GM12891 (cell line): ENCODE measurements at regions not wholly inside any gene's neighbourhood (a gene's known extent, or its start where the extent isn't known, plus 50 kb on each side); places are given as distances from the start of the nearest gene placed in this dataset.
"Not testable (repeated sequence)": the region's sequence is repeated elsewhere in the genome, so short reads cannot be mapped to it uniquely, and the experiment has no call there.

Experiments used
- PAX5 ChIP-seq: IDR thresholded peaks from 2 replicates; pipeline ENCODE4 v1.6.1; 2011; ENCODE audit warnings: low read length, moderate library complexity, mild to moderate bottlenecking; ENCODE audit not compliant: insufficient read depth, severe bottlenecking
- POLR2A ChIP-seq: IDR thresholded peaks from 2 replicates; pipeline ENCODE4 v1.6.1; 2011; ENCODE audit warnings: low read depth, low read length, control low read depth
- POLR2AphosphoS5 ChIP-seq: IDR thresholded peaks from 2 replicates; pipeline ENCODE4 v1.6.1; 2011; ENCODE audit warnings: low read depth, low read length, control low read depth
- POU2F2 ChIP-seq: IDR thresholded peaks from 2 replicates; pipeline ENCODE4 v1.6.1; 2011; ENCODE audit warnings: low read depth, mild to moderate bottlenecking, control low read depth, low read length, moderate library complexity
- SPI1 ChIP-seq: IDR thresholded peaks from 2 replicates; pipeline ENCODE4 v1.6.1; 2011; ENCODE audit warnings: low read depth, low read length, control low read depth

DNA sequence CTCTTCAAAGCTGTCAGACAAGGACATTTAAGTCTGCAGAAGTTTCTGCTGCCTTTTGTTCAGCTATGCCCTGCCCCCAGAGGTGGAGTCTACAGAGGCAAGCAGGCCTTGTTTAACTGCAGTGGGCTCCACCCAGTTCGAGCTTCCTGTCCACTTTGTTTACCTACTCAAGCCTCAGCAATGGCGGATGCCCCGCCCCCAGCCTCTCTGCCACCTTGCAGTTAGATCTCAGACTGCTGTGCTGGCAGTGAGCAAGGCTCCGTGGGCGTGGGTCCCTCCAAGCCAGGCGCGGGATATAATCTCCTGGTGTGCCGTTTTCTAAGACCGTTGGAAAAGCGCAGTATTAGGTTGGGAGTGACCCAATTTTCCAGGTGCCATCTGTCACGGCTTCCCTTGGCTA lies 144.5 kb upstream of the GOT2 start:
- TF ChIP-seq POLR2AphosphoS5, PAX5, SPI1, POLR2A, POU2F2: not testable (repeated sequence)
